GM19468 (cell line): ENCODE measurements at regions not wholly inside any gene's neighbourhood (a gene's known extent, or its start where the extent isn't known, plus 50 kb on each side); places are given as distances from the start of the nearest gene placed in this dataset.
"Not testable (repeated sequence)": the region's sequence is repeated elsewhere in the genome, so short reads cannot be mapped to it uniquely, and the experiment has no call there.

Source experiments
- ATAC-seq: cut with Tn5 transposase; IDR thresholded peaks from one replicate; pipeline ENCODE4 v1.9.1; 2021; ENCODE audit warnings: mild to moderate bottlenecking, moderate library complexity, moderate number of reproducible peaks; ENCODE audit not compliant: unreplicated experiment; ENCODE audit errors: extremely low read depth

DNA sequence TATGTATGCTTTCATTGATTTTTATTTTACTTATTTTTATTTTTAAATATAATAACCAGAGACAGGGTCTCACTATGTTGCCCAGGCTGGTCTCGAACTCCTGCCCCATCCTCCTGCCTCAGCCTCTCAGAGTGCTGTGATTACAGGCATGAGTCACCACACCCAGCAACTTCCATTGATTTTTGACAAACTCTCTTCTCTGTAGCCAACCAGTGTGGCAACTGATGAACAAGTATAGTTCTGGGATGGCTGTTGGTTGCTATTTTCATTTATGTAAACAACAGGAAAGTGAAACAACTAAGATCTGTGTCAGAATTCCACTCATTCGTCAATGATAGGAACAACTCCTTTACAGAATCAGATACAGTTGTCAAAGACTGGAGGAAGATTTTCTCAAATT is 356.7 kb upstream of the JARID2 start:
- no peak for ATAC-seq

DNA sequence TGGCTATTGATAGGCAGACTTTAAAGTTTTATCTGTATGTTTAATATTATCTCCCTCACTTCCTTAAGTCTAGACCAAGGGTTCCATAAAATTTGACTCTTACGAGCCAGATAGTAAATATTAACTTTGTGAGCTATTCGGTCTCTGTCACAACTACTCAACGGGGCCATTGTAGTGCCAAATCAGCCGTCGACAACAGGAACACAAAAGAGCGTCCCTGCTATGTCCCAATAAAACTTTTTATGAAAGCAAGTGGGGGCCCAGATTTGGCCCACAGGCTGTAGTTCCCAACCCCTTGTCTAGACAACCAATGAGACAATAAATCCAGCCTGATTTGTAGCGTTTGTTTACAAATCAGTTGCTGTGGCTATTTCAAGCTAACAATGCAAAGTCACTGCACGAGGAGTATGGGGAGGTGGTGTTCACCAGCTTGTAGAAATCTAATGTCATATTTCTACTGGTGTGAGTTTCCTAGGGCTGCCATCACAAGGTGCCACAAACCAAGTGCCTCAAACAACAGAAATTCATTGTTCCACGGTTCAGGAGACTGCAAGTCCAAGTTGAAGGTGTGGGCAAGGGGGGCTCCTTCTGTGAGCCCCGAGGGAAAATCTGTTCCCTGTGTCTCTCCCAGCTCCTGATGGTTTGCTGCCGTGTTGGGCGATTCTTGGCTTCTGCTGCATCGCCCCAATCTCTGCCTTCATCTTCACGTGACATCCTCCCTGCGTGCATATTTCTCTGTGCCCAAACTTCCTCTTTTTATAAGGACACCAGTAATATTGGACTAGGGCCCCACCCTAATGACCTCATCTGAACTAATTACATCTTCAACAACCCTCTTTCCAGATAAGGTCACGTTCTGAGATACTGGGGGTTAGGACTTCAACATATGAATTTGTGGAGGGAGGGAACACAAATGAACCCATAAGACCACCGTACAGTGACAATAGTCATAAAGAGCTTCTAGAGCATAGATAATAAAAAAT is 356.0 kb upstream of the JARID2 start:
- no peak for ATAC-seq

DNA sequence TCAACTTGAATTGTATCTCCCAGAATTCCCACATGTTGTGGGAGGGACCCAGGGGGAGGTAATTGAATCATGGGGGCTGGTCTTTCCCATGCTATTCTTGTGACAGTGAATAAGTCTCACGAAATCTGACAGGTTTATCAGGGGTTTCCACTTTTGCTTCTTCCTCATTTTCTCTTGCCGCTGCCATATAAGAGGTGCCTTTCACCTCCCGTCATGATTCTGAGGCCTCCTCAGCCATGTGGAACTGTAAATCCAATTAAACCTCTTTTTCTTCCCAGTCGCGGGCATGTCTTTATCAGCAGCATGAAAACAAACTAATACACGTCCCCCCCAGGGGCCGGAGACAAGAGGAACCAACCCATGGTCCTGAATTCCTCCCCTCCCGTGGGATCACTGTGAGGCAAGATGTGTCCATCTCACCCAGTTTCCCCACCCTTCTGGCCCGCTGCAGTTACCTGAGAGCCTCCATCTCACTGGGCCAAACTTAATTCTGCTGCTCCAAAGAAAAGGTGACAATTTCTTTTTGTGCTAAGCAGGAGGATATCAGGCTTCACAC is 354.0 kb upstream of the JARID2 start:
- ATAC-seq: not testable (repeated sequence)

DNA sequence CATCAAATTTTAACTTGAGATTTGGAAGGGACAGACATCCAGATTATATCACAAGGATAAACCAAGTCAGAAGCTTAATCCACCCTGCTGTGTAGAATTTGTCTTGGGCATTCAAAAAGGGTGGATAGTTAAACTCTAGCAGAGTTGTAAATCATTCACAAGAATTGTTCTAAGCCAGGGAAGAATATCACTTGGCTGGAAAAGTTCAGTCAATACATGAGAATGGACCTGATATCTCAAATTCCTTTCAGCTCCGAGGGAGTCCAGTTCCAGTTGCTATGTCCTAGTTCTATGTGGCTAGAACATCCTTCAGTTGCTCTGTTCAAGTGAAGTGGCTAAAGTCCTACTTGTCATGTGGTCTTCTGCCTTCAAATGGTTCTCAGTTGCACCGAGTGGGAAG is 351.8 kb upstream of the JARID2 start:
- ATAC-seq: no peak

DNA sequence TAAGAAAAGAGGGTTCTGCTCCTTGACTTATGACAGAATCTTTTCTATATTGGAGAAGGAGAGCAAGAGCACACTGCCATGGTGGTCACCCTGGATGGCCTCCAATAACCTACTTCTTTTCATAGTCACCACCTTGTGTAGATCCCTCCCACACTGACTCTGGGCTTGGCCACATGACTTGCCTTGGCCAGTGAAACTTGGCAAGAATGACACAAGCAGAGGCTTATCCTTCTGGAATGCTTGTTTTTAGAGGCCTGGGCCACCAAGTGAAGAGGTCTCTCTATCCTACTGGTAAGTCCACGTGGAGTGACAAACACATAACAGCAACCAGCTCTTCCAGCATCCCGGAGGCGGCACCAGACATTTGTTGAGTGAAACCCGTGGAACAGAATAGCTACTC is 349.4 kb upstream of the JARID2 start:
- no peak for ATAC-seq

DNA sequence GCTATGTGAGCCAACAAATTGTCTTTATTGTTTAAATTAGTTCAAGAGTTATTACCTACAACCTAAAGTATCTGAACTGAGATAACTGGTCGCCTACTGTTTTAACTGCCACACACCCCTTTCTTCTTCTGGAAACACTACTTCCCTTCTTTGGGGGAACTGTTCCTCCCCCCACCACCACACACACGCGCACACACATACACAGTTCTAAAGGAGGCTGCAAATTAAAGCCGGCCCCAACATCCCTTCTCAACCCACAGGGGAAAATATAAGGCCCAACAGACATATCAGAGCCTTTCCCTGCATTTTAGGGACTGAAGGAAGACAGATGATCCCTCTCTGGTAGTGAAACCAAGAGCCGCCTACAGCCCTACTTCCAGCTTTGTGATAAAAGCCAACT is 348.0 kb upstream of the JARID2 start:
- ATAC-seq: no peak

DNA sequence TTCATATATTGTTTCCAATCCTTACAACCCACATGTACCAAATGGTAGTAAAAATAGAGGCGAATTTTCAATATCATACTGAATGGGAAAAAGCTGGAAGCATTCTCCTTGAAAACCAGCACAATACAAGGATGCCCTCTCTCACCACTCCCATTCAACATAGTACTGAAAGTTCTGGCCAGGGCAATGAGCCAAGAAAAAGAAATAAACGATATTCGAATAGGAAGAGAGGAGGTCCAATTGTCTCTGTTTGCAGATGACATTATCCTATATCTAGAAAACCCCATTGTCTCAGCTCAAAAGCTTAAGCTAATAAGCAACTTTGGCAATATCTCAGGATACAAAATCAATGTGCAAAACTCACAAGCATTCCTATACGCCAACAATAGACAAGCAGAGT is 346.4 kb upstream of the JARID2 start:
- not testable (repeated sequence) for ATAC-seq

DNA sequence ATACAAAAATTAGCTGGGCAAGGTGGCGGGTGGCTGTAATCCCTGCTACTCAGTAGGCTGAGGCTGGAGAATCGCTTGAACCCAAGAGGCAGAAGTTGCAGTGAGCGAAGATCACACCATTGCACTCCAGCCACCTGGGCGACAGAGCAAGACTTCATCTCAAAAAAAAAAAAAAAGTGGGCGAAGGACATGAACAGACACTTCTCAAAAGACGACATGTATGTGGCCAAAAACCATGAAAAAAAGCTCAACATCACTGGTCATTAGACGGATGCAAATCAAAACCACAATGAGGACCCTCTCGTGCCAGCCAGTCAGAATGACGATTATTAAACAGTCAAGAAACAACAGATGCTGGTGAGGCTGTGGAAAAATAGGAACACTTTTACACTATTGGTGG is 344.9 kb upstream of the JARID2 start:
- no peak for ATAC-seq

DNA sequence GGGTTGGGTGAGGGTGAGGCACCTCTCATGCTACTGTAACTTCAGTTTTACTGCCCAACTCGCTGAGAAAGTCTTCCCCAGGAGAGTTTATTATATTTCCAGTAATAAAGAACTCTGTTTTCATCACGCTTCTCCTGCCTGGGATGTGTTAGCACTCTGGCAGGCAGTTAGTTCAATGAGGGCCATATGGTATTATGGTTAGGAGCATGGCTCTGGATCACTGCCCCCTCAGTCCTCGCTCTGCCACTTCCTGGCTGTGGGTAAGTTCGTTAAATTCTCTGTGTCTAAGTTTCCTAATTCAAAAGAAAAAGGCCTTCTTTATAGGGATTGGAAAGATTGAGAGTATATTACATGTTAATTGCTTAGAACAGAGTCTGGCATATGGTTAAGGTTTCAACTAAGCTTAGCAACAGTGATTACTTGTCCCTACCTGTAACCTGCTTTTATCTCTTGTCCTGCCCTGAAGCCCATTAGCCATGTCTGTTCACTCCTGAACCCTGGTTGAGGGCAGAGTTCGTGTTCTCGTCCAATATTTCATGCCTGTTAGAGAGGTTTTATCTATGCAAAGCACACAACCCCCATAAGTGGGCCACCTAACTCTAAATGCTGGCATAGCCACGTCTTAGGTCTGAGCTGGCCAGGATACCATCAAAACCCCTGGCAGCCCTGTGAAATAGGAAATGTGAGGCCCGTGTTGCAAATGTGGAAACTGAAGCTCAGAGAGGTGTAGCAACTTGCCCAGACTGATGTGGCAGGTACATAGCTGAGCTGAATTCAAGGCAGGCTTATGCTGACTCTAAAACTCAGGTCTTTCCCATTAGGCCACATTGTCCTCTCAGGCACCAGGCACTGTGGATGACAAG is 342.5 kb upstream of the JARID2 start:
- no peak for ATAC-seq

DNA sequence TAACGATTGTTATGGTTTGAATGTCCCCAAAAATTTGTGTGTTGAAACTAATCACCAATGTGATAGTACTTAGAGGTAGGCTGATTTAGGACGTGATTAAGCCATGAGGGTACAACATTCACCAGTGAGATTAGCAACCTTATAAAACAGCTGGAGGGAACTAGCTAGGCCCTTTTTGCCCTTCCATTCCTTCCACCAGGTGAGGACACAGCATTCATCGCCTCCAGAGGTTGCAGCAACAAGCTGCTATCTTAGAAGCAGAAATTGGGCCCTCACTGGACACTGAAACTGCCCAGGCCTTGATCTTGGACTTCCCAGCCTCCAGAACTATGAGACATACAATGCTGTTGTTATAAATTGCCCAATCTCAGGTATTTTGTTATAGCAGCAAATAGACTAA is 340.7 kb upstream of the JARID2 start:
- ATAC-seq: no peak

DNA sequence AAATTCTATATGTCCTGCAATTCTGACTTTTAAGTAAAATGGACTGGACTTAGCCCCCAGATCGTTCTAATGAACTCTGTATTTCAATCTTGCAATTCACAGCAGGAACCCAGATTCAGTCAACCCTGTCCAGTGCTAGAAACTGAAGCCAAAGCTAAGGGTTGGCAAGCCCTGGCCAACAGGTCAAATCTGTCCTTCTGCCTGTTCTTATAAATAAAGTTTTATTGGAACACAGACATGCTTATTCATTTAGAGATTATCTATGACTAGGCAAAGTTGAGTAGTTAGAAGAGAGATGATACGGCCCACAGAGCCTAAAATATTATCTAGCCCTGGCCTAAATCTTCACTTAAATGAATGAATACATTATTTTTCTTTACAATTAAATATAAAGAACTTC is 339.2 kb upstream of the JARID2 start:
- no peak for ATAC-seq

DNA sequence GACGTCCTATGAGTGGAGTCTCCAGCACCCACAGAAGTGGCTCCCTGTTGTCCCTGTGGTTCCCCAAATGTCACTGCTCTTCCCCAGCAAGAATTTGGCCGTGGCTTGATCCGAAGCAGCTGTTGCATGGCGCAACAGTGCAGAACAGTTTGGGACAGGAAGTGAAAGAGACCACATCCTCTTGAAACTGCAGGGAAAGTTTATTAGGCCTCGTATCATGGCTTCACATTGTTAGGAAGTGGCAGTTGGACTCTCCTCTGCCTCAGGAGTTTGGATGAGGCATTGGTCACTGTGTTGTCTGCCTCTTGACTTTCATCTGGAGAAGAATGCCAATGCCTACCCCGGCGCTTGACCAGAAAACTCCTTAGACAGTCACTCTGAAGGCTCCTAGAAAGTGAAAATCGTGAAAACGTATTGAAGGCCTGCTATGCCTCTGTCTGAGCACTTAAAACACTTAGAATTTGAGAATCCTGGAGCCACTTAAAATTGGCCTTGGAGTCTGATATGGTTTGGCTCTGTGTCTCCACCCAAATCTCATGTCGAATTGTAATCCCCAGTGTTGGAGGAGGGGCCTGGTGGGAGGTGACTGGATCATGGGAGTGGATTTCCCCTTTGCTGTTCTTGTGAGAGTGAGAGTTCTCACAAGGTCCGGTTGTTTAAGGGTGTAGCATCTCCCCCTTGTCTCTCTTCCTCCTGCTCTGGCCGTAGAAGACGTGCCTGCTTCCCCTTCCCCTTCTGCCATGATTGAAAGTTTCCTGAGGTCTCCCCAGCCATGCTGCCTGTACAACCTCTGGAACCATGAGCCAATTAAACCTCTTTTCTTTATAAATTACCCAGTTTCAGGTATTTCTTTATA is 334.9 kb upstream of the JARID2 start:
- peak; percentile 69 for ATAC-seq

DNA sequence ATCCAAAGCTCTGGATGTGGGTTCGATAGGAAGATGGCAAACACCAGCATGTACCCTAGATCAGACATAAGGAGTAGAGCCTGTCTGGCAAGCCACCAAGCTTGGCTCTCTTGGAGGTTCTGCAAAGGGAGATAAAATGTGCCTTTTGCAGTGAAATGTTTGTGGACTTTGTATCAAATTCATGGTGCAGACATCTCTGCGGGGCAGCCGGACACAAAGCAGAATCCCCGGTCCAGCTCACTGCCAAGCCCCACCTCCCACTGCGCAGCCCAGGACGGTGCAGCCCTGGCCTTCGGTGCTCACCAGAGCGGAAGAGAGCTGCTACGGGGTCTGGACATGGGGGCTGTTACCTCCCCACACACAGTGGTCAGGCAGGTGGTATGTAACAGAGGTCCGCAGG is 333.6 kb upstream of the JARID2 start:
- ATAC-seq: no peak

DNA sequence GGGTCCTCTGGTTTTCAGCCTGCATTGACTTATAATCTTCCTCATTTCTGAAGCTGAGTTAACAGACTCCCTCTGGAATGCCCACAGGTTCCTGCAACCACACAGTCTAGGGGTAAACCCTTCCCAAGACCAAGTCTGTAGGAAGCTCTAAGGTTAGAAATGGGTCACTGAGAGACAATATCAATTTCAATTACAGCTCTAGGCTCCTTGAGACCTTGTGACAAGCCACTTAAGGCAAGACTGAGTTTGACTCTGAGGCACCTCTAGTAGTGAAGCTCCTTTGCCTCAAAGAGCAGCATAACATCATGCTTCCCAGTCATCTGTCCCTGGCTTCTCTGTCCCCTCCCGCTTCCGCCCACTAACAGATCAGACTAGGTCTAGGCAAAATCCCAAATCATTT is 333.2 kb upstream of the JARID2 start:
- ATAC-seq: no peak

DNA sequence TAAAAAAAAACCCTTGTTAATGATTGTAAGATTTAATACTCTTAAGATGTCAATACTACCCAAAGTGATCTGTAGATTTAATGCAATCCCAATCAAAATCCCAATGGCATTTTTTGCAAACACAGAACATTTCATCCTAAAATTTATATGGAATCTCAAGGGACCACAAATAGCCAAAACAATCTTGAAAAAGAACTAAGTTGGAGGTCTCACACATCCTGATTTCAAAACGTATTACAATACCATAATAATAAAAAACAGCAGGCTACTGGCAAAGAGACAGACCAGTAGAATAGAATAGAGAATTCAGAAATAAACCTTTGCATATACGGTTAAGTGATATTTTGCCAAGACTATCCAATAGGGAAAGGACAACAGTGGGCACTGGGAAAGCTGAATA is 331.9 kb upstream of the JARID2 start:
- no peak for ATAC-seq

DNA sequence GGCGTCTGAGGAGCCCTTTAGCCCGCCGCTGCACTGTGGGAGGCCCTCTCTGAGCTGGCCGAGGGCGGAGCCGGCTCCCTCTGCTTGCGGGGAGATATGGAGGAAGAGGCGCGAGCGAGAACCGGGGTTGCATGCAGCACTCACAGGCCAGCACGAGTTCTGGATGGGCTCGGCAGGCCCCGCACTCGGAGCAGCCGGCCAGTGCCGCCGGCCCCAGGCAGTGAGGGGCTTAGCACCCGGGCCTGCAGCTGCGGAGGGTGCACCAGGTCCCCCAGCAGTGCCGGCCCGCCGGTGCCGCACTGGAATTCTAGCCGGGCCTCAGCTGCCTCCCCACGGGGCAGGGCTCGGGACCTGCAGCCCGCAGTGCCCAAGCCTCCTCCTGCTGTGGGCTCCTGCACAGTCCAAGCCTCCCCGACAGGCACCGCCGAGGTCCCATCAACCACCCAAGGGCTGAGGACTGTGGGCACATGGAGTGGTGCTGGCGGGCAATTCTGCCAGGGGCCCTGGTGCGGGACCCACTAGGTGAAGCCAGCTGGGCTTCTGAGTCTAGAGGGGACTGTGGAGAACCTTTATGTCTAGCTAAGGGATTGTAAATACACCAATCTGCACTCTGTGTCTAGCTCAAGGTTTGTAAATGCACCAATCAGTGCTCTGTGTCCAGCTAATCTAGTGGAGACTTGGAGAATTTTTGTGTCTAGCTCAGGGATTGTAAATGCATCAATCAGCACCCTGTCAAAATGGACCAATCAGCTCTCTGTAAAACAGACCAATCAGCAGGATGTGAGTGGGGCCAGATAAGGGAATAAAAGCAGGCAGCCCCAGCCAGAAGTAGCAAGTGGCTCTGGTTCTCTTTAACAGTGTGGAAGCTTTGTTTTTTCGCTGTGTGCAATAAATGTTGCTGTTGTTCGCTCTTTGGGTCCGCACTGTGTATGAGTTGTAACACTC is 329.7 kb upstream of the JARID2 start:
- no peak for ATAC-seq

DNA sequence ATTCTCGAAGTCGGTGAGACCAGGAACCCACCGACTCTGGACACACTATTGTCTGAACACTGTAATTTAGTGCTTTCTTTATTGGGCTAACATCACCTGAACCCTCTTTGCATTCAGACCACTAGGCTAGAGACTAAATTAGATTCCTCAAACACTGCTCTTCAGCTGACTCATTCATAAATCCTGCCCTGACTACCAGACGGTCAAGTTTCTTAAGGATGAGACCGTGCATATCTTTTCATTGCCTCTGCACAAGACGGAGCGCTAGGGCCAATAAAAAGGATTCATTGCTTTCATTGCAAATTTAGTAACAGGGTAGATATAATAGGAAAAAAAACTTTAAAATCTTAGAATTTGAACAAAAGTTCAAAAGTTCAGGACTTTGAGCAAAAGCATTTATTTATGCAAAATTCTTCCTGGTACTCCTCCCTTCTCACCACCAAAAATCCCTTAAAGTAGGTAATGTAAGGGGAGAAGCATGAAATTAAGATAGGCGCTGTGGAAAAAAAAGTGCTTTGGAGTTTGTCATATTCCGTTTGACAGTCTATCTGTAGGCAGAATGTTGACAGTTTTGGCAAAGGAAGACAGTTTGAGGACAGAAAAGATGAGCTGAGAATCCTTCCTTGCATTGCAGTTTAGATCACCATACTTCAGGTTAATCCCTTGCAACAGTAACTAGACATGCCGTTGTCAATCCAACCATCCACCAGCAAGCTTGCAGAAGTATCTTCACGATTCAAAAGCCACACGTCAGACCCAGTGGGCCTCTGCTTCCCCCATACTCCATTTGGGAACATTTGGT is 328.6 kb upstream of the JARID2 start:
- no peak for ATAC-seq
